Mesendoderm (in vitro differentiated cells): ENCODE measurements at regions not wholly inside any gene's neighbourhood (a gene's known extent, or its start where the extent isn't known, plus 50 kb on each side); places are given as distances from the start of the nearest gene placed in this dataset.

Experiments
- DNase-seq: peaks from one replicate; pipeline ENCODE4 v3.0.0; 2013
- H2AK5ac ChIP-seq: 2 replicates; pipeline ENCODE4 v1.6.1; 2013; ENCODE audit warnings: low read length, inconsistent platforms
- H2BK120ac ChIP-seq: 2 replicates; pipeline ENCODE4 v1.6.1; 2013; ENCODE audit warnings: low read depth, mild to moderate bottlenecking, low read length, moderate library complexity, mixed read lengths
- H2BK15ac ChIP-seq: replicated peaks from 2 replicates; pipeline ENCODE4 v1.6.1; 2013; ENCODE audit warnings: low read depth, mild to moderate bottlenecking, moderate library complexity
- H2BK5ac ChIP-seq: 2 replicates; pipeline ENCODE4 v1.6.1; 2013; ENCODE audit warnings: low read length, inconsistent platforms
- H3K18ac ChIP-seq: 2 replicates; pipeline ENCODE4 v1.6.1; 2013; ENCODE audit warnings: mild to moderate bottlenecking, low read length, mixed read lengths
- H3K23ac ChIP-seq: one replicate; pipeline ENCODE4 v1.6.1; 2013; ENCODE audit warnings: low read length
- H3K27ac ChIP-seq: 2 replicates; pipeline ENCODE4 v1.5.1; 2013; ENCODE audit warnings: low read depth, mild to moderate bottlenecking, inconsistent platforms, low read length, moderate library complexity
- H3K27me3 ChIP-seq: 2 replicates; pipeline ENCODE4 v1.6.1; 2013; ENCODE audit warnings: low read length, control low read depth, mild to moderate bottlenecking, inconsistent platforms; ENCODE audit not compliant: insufficient read depth, poor library complexity
- H3K36me3 ChIP-seq: 2 replicates; pipeline ENCODE4 v1.6.1; 2013; ENCODE audit warnings: low read length, inconsistent platforms; ENCODE audit not compliant: control insufficient read depth, insufficient read depth
- H3K4ac ChIP-seq: one replicate; pipeline ENCODE4 v1.6.1; 2013; ENCODE audit warnings: low read depth, mild to moderate bottlenecking, low read length, moderate library complexity
- H3K4me1 ChIP-seq: 2 replicates; pipeline ENCODE4 v1.6.1; 2013; ENCODE audit warnings: low read depth, low read length, inconsistent platforms; ENCODE audit not compliant: control insufficient read depth
- H3K4me2 ChIP-seq: 2 replicates; pipeline ENCODE4 v1.6.1; 2013; ENCODE audit warnings: low read length
- H3K4me3 ChIP-seq: 2 replicates; pipeline ENCODE4 v1.5.1; 2013; ENCODE audit warnings: mild to moderate bottlenecking, low read length
- H3K56ac ChIP-seq: one replicate; pipeline ENCODE4 v1.6.1; 2013; ENCODE audit warnings: low read length
- H3K79me1 ChIP-seq: 2 replicates; pipeline ENCODE4 v1.6.1; 2013; ENCODE audit warnings: low read length, inconsistent platforms
- H3K79me2 ChIP-seq: 2 replicates; pipeline ENCODE4 v1.6.1; 2013; ENCODE audit warnings: mild to moderate bottlenecking, low read length; ENCODE audit not compliant: control insufficient read depth, insufficient read depth
- H3K9ac ChIP-seq: 2 replicates; pipeline ENCODE4 v1.6.1; 2013; ENCODE audit warnings: low read length, inconsistent platforms
- H4K5ac ChIP-seq: one replicate; pipeline ENCODE4 v1.6.1; 2013; ENCODE audit warnings: low read length
- H4K8ac ChIP-seq: one replicate; pipeline ENCODE4 v1.6.1; 2013; ENCODE audit warnings: low read depth, mild to moderate bottlenecking, control low read depth, low read length, moderate library complexity
- WGBS: extraction: QIAGEN DNeasy Blood & Tissue Kit; methylation state at CpG from one replicate; pipeline ENCODE4 v1.1.7; 2013; ENCODE audit warnings: low lambda C conversion rate, missing lambda C conversion rate; ENCODE audit not compliant: insufficient coverage; ENCODE audit errors: extremely low coverage; 5-methylcytosine and 5-hydroxymethylcytosine counted together

- H3K4me3 ChIP-seq: no peak overlapping the region
- WGBS: no CpG with 5 or more reads among the region's 1 CpG
- no peak overlapping the region for H2BK120ac ChIP-seq
- H4K8ac ChIP-seq: no peak overlapping the region
- no peak overlapping the region for H3K18ac ChIP-seq
- H4K5ac ChIP-seq: no peak overlapping the region
- no peaks in the 10 kb centered on the region for H3K4me1 ChIP-seq
- H3K9ac ChIP-seq: no peak overlapping the region
- no peak overlapping the region for H3K4me2 ChIP-seq
- no peak overlapping the region for H2BK5ac ChIP-seq
- H3K27ac ChIP-seq: no peak overlapping the region
- H3K27me3 ChIP-seq: no peaks in the 10 kb centered on the region
- H3K56ac ChIP-seq: no peak overlapping the region
- no peaks in the 10 kb centered on the region for H3K79me1 ChIP-seq
- H3K23ac ChIP-seq: no peak overlapping the region
- no peak for DNase-seq
- H2BK15ac ChIP-seq: no peak overlapping the region
- H3K4ac ChIP-seq: no peak overlapping the region
- no peaks in the 10 kb centered on the region for H3K79me2 ChIP-seq
- H3K36me3 ChIP-seq: no peaks in the 10 kb centered on the region
- no peak overlapping the region for H2AK5ac ChIP-seq
These were observed 116.8 kb upstream of the ST6GAL2 start for GRCh38 chr2:107002735-107003134.

- Histone ChIP-seq H3K56ac (no peak overlapping the region), H2AK5ac (no peak overlapping the region), H3K4me1 (no peaks in the 10 kb centered on the region), H3K23ac (no peak overlapping the region), H3K27ac (no peak overlapping the region), H2BK15ac (no peak overlapping the region), H2BK120ac (no peak overlapping the region), H3K18ac (no peak overlapping the region), H3K4ac (no peak overlapping the region), H2BK5ac (no peak overlapping the region), H3K4me2 (no peak overlapping the region), H3K79me2 (no peaks in the 10 kb centered on the region), H3K9ac (no peak overlapping the region), H4K5ac (no peak overlapping the region), H4K8ac (no peak overlapping the region), H3K27me3 (no peaks in the 10 kb centered on the region), H3K36me3 (no peaks in the 10 kb centered on the region), H3K79me1 (no peaks in the 10 kb centered on the region), H3K4me3 (no peak overlapping the region)
- no CpG with 5 or more reads among the region's 6 CpGs for WGBS
- DNase-seq: no peak
These were observed 119.9 kb upstream of the ST6GAL2 start for GRCh38 chr2:107005853-107006252.

GRCh38 chr2:107006836-107007235, 120.9 kb upstream of the ST6GAL2 start:
- no peak overlapping the region for H2BK15ac ChIP-seq
- no peaks in the 10 kb centered on the region for H3K4me1 ChIP-seq

GRCh38 chr2:107007927-107008326, 122.0 kb upstream of the ST6GAL2 start:
- Histone ChIP-seq H3K4ac (no peak overlapping the region), H3K4me3 (no peak overlapping the region), H4K8ac (no peak overlapping the region), H2BK15ac (no peak overlapping the region), H3K4me2 (no peak overlapping the region), H3K79me1 (no peaks in the 10 kb centered on the region), H3K79me2 (no peaks in the 10 kb centered on the region), H3K18ac (no peak overlapping the region), H3K36me3 (no peaks in the 10 kb centered on the region), H3K27me3 (no peaks in the 10 kb centered on the region), H3K23ac (no peak overlapping the region), H3K27ac (no peak overlapping the region), H2BK5ac (no peak overlapping the region), H3K9ac (no peak overlapping the region), H2AK5ac (no peak overlapping the region), H4K5ac (no peak overlapping the region), H3K4me1 (peaks cover 1% of the 10 kb centered on the region), H3K56ac (no peak overlapping the region), H2BK120ac (no peak overlapping the region)
- whole genome bisulfite sequencing: no CpG with 5 or more reads among the region's 3 CpGs
- DNase-seq: no peak

More at GRCh38 chr2:107006836-107007235, 120.9 kb upstream of the ST6GAL2 start:
- H3K27me3 ChIP-seq: no peaks in the 10 kb centered on the region
- H2BK5ac ChIP-seq: no peak overlapping the region
- DNase-seq: no peak
- no peak overlapping the region for H3K4ac ChIP-seq
- no peak overlapping the region for H3K18ac ChIP-seq
- no peak overlapping the region for H3K4me3 ChIP-seq
- H2AK5ac ChIP-seq: no peak overlapping the region
- no peak overlapping the region for H3K56ac ChIP-seq
- no peak overlapping the region for H3K23ac ChIP-seq
- no peaks in the 10 kb centered on the region for H3K79me1 ChIP-seq
- no peak overlapping the region for H3K27ac ChIP-seq
- no peaks in the 10 kb centered on the region for H3K79me2 ChIP-seq
- no peak overlapping the region for H3K4me2 ChIP-seq
- no peak overlapping the region for H3K9ac ChIP-seq
- no peak overlapping the region for H4K5ac ChIP-seq
- no CpG with 5 or more reads among the region's 2 CpGs for WGBS
- no peaks in the 10 kb centered on the region for H3K36me3 ChIP-seq
- H4K8ac ChIP-seq: no peak overlapping the region
- no peak overlapping the region for H2BK120ac ChIP-seq

GRCh38 chr2:107008843-107009242, 122.9 kb upstream of the ST6GAL2 start:
- Histone ChIP-seq H4K5ac (no peak overlapping the region), H3K36me3 (no peaks in the 10 kb centered on the region), H3K23ac (no peak overlapping the region), H3K4ac (no peak overlapping the region), H3K18ac (no peak overlapping the region), H3K4me2 (no peak overlapping the region), H3K79me1 (no peaks in the 10 kb centered on the region), H3K9ac (no peak overlapping the region), H2BK5ac (no peak overlapping the region), H2BK120ac (no peak overlapping the region), H3K56ac (no peak overlapping the region), H3K4me1 (peaks cover 7% of the 10 kb centered on the region), H2BK15ac (no peak overlapping the region), H3K4me3 (no peak overlapping the region), H3K79me2 (no peaks in the 10 kb centered on the region), H3K27ac (no peak overlapping the region), H2AK5ac (no peak overlapping the region), H4K8ac (no peak overlapping the region), H3K27me3 (no peaks in the 10 kb centered on the region)
- no peak for DNase-seq
- no CpG with 5 or more reads among the region's 3 CpGs for WGBS

- no peak overlapping the region for H2BK5ac ChIP-seq
- H3K23ac ChIP-seq: no peak overlapping the region
- no peak overlapping the region for H2AK5ac ChIP-seq
- no peak overlapping the region for H4K5ac ChIP-seq
- H3K36me3 ChIP-seq: no peaks in the 10 kb centered on the region
- no peak for DNase-seq
- no peak overlapping the region for H3K4ac ChIP-seq
- no peak overlapping the region for H3K18ac ChIP-seq
- no peak overlapping the region for H2BK15ac ChIP-seq
- no peak overlapping the region for H3K4me3 ChIP-seq
- no peaks in the 10 kb centered on the region for H3K27me3 ChIP-seq
- no peak overlapping the region for H3K4me2 ChIP-seq
- no CpG with 5 or more reads among the region's 3 CpGs for WGBS
- H3K79me1 ChIP-seq: no peaks in the 10 kb centered on the region
- H2BK120ac ChIP-seq: no peak overlapping the region
- no peak overlapping the region for H3K27ac ChIP-seq
- H3K56ac ChIP-seq: no peak overlapping the region
- no peak overlapping the region for H4K8ac ChIP-seq
- no peak overlapping the region for H3K9ac ChIP-seq
- H3K79me2 ChIP-seq: no peaks in the 10 kb centered on the region
- H3K4me1 ChIP-seq: peaks cover 7% of the 10 kb centered on the region
These were observed 123.3 kb upstream of the ST6GAL2 start for GRCh38 chr2:107009275-107009674.
